Fibroblast of lung (primary cell): ENCODE measurements at regions not wholly inside any gene's neighbourhood (a gene's known extent, or its start where the extent isn't known, plus 50 kb on each side); places are given as distances from the start of the nearest gene placed in this dataset.

ENCODE experiments used
- DNase-seq, 2 donors: peaks; one replicate each; pipeline versions ENCODE4 v3.0.0 to v3.0.0-alpha.2; 2010; ENCODE audit warnings: low read depth in 2 of 2
- H2AFZ ChIP-seq: 2 replicates; pipeline ENCODE4 v1.5.1; 2012; ENCODE audit warnings: low read length, control low read depth, inconsistent platforms
- H3K27ac ChIP-seq: 2 replicates; pipeline ENCODE4 v1.5.1; 2011; ENCODE audit warnings: low read length, control low read depth; ENCODE audit not compliant: insufficient read depth
- H3K27me3 ChIP-seq: 2 replicates; pipeline ENCODE4 v1.5.1; 2011; ENCODE audit warnings: mild to moderate bottlenecking, low read length; ENCODE audit not compliant: control insufficient read depth, insufficient read depth
- H3K36me3 ChIP-seq: 2 replicates; pipeline ENCODE4 v1.5.1; 2011; ENCODE audit warnings: low read length; ENCODE audit not compliant: control insufficient read depth, insufficient read depth
- H3K4me1 ChIP-seq: 2 replicates; pipeline ENCODE4 v1.5.1; 2011; ENCODE audit warnings: low read length; ENCODE audit not compliant: control insufficient read depth, insufficient read depth; ENCODE audit errors: extremely low read depth
- H3K4me2 ChIP-seq: 2 replicates; pipeline ENCODE4 v1.5.1; 2011; ENCODE audit warnings: low read length, control low read depth; ENCODE audit not compliant: insufficient read depth; ENCODE audit errors: extremely low read depth
- H3K4me3 ChIP-seq, 4 experiments: fragments of 200-600 bp in 1 of 4; sonication (generic) in 1 of 4; replicated peaks in 1 of 4; 2 replicates each; pipeline ENCODE4 v1.5.1; 2011 to 2016; ENCODE audit warnings: low read length in 4 of 4, low read depth in 3 of 4, mild to moderate bottlenecking in 3 of 4, control low read depth in 2 of 4, inconsistent platforms in 1 of 4, mixed read lengths in 1 of 4; ENCODE audit not compliant: insufficient read depth in 1 of 4; ENCODE audit errors: control extremely low read depth in 1 of 4
- H3K79me2 ChIP-seq: 2 replicates; pipeline ENCODE4 v1.5.1; 2012; ENCODE audit warnings: mild to moderate bottlenecking, low read length, inconsistent platforms; ENCODE audit not compliant: control insufficient read depth, insufficient read depth
- H3K9ac ChIP-seq: 2 replicates; pipeline ENCODE4 v1.5.1; 2011; ENCODE audit warnings: mild to moderate bottlenecking, low read length, control low read depth; ENCODE audit not compliant: insufficient read depth
- H3K9me3 ChIP-seq: 2 replicates; pipeline ENCODE4 v1.5.1; 2012; ENCODE audit warnings: low read depth, low read length; ENCODE audit not compliant: control insufficient read depth, insufficient read depth
- H4K20me1 ChIP-seq: 2 replicates; pipeline ENCODE4 v1.5.1; 2011; ENCODE audit warnings: low read length; ENCODE audit not compliant: control insufficient read depth, insufficient read depth; ENCODE audit errors: extremely low read depth
- CTCF ChIP-seq, 2 donors: IDR thresholded peaks in 1 of 2; conservative IDR thresholded peaks in 1 of 2; 1 replicate in 1 of 2; 2 replicates in 1 of 2; pipeline ENCODE4 v1.5.1; 2011 to 2012; ENCODE audit warnings: low read length in 2 of 2, control low read depth in 1 of 2, inconsistent platforms in 1 of 2, low read depth in 1 of 2, mild to moderate bottlenecking in 1 of 2
- EZH2 ChIP-seq: IDR thresholded peaks from 2 replicates; pipeline ENCODE4 v1.5.1; 2012; ENCODE audit warnings: low read length, control low read depth, mild to moderate bottlenecking; ENCODE audit errors: missing control alignments

GRCh38 chr12:18823461-18823860 lies 85.5 kb downstream of the CAPZA3 start:
- TF ChIP-seq CTCF (conservative IDR thresholded peaks at IDR 0.05 in 1 of 2, IDR thresholded peaks at IDR 0.05 in 1 of 2; ENCODE audit: low read depth in 1 of 2, low read length in 2 of 2) (no peak), EZH2 (no peak)
- Histone ChIP-seq H3K4me3 (no peak overlapping the region), H3K27ac (no peak overlapping the region), H3K9ac (no peak overlapping the region), H2AFZ (no peak overlapping the region), H3K79me2 (no peaks in the 10 kb centered on the region), H3K9me3 (no peaks in the 10 kb centered on the region), H3K4me1 (no peaks in the 10 kb centered on the region), H3K36me3 (no peaks in the 10 kb centered on the region), H4K20me1 (no peaks in the 10 kb centered on the region), H3K4me2 (no peak overlapping the region), H3K27me3 (no peaks in the 10 kb centered on the region)
- DNase-seq = no peak

GRCh38 chr12:18824287-18824686 lies 86.4 kb downstream of the CAPZA3 start:
- no peak for DNase-seq
- Histone ChIP-seq H3K27ac (no peak overlapping the region), H3K9ac (no peak overlapping the region), H3K4me1 (no peaks in the 10 kb centered on the region), H3K36me3 (no peaks in the 10 kb centered on the region), H3K4me3 (no peak overlapping the region), H2AFZ (no peak overlapping the region), H3K27me3 (no peaks in the 10 kb centered on the region), H3K9me3 (no peaks in the 10 kb centered on the region), H4K20me1 (no peaks in the 10 kb centered on the region), H3K79me2 (no peaks in the 10 kb centered on the region), H3K4me2 (no peak overlapping the region)
- TF ChIP-seq CTCF (conservative IDR thresholded peaks at IDR 0.05 in 1 of 2, IDR thresholded peaks at IDR 0.05 in 1 of 2; ENCODE audit: low read depth in 1 of 2, low read length in 2 of 2) (no peak), EZH2 (no peak)

- Histone ChIP-seq H2AFZ (no peak overlapping the region), H3K4me3 (no peak overlapping the region), H4K20me1 (no peaks in the 10 kb centered on the region), H3K9me3 (no peaks in the 10 kb centered on the region), H3K79me2 (no peaks in the 10 kb centered on the region), H3K27me3 (no peaks in the 10 kb centered on the region), H3K4me2 (no peak overlapping the region), H3K4me1 (no peaks in the 10 kb centered on the region), H3K36me3 (no peaks in the 10 kb centered on the region), H3K9ac (no peak overlapping the region), H3K27ac (no peak overlapping the region)
- no peak for TF ChIP-seq EZH2
- TF ChIP-seq CTCF (conservative IDR thresholded peaks at IDR 0.05 in 1 of 2, IDR thresholded peaks at IDR 0.05 in 1 of 2; ENCODE audit: low read depth in 1 of 2, low read length in 2 of 2) = no peak
- DNase-seq = no peak
These were observed 87.2 kb downstream of the CAPZA3 start for GRCh38 chr12:18825138-18825537.
